Activated T-helper 1 cell treated with anti-CD3 and anti-CD28 coated beads, Interleukin-12 subunit alpha, Interleukin-12 subunit beta, Interleukin-2, Interleukin-4 antibody, amounts not matched to agents 30 ng/mL and 10 ng/mL and 1 ng/mL, durations not matched to agents 14 hours and 24 hours and 36 hours (primary cell): ENCODE measurements at regions not wholly inside any gene's neighbourhood (a gene's known extent, or its start where the extent isn't known, plus 50 kb on each side); places are given as distances from the start of the nearest gene placed in this dataset.

Experiments used
- DNase-seq: peaks from one replicate; pipeline ENCODE4 v3.0.0; 2021; ENCODE audit warnings: low spot score
- H3K27ac Mint-ChIP-seq: one replicate; pipeline ENCODE4 v1.8.0; 2021; ENCODE audit warnings: mild to moderate bottlenecking, mixed read lengths
- H3K27me3 Mint-ChIP-seq: one replicate; pipeline ENCODE4 v1.8.0; 2022; ENCODE audit warnings: mild to moderate bottlenecking, moderate library complexity, mixed read lengths; ENCODE audit not compliant: insufficient read depth
- H3K36me3 Mint-ChIP-seq: one replicate; pipeline ENCODE4 v1.8.0; 2021; ENCODE audit warnings: low read depth, mixed read lengths
- H3K4me1 Mint-ChIP-seq: one replicate; pipeline ENCODE4 v1.8.0; 2021; ENCODE audit warnings: low read depth, mixed read lengths
- H3K4me3 Mint-ChIP-seq: one replicate; pipeline ENCODE4 v1.8.0; 2021; ENCODE audit warnings: mild to moderate bottlenecking, moderate library complexity, mixed read lengths
- H3K9me3 Mint-ChIP-seq: one replicate; pipeline ENCODE4 v1.8.0; 2021; ENCODE audit warnings: mixed read lengths
- intact Hi-C: fragments of 100-400 bp; cut with micrococcal nuclease; formaldehyde crosslinking; loops from one replicate; pipeline ENCODE4 v1.15.1; 2024

DNA sequence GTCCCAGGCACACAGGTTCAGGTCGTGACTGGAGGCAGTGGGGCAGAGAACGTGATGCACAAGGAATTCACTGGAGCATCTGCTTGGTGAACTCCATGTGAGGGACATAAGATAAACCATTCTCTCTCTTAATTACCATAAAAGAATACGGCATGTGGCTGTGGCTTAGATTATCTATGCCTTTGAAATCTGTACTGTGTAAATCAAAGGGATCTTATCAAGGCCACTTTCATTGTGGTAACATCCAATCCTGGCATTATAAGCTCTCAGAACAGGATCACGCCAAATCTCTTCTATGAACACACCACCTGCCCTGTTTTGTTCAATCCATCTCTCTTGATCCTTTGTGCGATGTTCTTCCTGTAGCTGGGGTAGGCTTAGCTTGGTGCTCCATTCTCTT, 192.3 kb downstream of the SPATA18 start:
- no peaks in the 10 kb centered on the region for H3K36me3 Mint-ChIP-seq
- no peaks in the 10 kb centered on the region for H3K9me3 Mint-ChIP-seq
- H3K4me1 Mint-ChIP-seq: no peaks in the 10 kb centered on the region
- DNase-seq: no peak
- H3K4me3 Mint-ChIP-seq: no peak overlapping the region
- no peak overlapping the region for H3K27ac Mint-ChIP-seq
- intact Hi-C loops: no loop called here
- H3K27me3 Mint-ChIP-seq: no peaks in the 10 kb centered on the region

DNA sequence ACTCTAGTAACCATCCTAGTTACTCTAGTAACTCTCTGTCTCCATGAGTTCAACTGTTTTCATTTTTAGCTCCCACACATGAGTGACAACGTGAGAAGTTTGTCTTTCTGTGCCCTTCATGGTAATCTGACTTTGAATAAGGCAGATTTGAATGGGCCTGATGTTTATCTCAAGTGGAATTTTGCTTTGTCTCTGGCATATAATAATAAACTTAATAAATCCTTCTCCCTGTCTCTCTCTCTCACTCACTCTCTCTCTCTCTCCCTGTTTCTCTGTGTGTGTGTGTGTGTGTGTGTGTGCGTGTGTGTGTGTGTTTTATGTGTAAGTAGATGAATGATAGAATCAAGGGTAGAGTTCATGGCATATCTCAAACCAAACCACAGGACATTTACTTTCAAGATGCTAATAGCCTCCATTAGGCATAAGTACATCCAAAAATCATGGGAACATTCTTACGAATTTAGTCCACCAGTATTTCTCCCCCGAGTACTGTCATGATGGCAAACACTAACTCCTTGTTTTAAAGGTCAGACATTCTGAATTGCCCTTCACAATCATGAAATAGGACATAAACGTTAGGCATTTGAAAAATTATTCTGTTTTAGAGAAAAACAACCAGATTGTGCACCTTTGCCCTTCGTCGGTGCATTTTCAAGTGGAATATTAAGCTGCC, 193.1 kb downstream of the SPATA18 start:
- no peak overlapping the region for H3K4me3 Mint-ChIP-seq
- H3K36me3 Mint-ChIP-seq: no peaks in the 10 kb centered on the region
- intact Hi-C loops: no loop called here
- H3K27me3 Mint-ChIP-seq: no peaks in the 10 kb centered on the region
- no peak overlapping the region for H3K27ac Mint-ChIP-seq
- DNase-seq: no peak
- H3K4me1 Mint-ChIP-seq: no peaks in the 10 kb centered on the region
- no peaks in the 10 kb centered on the region for H3K9me3 Mint-ChIP-seq

DNA sequence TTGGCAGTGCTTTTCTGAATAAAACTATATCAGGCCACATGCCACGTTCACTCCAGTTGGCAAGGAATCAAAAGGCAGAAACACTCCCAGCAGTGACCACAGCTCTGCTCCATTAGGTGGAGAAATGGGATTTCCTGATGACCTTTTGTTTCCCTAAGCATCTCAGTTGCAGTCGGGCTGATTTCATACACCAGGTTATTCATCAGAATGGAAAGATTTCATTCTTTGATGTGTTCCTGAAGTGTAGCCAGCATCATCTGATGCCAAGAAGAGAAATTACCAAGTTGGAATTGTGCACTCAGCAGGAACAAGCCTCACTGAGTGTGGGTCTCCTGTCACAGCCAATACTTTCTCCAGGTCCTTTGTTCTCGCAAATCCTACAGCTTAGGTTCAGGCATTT, 193.7 kb downstream of the SPATA18 start:
- Mint-ChIP-seq H3K27ac (no peak overlapping the region), H3K4me1 (no peaks in the 10 kb centered on the region), H3K36me3 (no peaks in the 10 kb centered on the region), H3K9me3 (no peaks in the 10 kb centered on the region), H3K27me3 (no peaks in the 10 kb centered on the region), H3K4me3 (no peak overlapping the region)
- intact Hi-C loops: no loop called here
- DNase-seq: no peak

DNA sequence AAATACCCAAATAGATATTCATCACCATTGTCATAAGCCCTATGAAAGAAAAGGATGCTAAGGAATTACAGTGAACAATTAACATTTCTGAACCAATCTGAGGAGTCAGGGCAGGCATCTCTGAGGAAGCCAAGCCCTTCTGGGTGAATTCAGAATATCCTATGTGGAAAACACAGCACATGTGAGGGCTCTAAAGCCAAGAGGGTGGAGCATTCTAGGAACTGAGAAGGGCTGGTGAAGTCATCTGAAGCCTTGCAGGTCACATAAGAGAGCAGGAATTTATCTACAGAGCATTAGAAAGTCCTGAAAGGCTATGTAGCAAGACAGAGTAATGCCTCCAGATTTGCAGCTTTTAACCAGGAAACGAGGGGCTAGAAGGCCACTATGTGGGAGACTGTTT, 195.7 kb downstream of the SPATA18 start:
- Mint-ChIP-seq H3K27ac (no peak overlapping the region), H3K9me3 (peaks cover 3% of the 10 kb centered on the region), H3K4me3 (no peak overlapping the region), H3K4me1 (no peaks in the 10 kb centered on the region), H3K36me3 (no peaks in the 10 kb centered on the region), H3K27me3 (no peaks in the 10 kb centered on the region)
- intact Hi-C loops: no loop called here
- DNase-seq: no peak

DNA sequence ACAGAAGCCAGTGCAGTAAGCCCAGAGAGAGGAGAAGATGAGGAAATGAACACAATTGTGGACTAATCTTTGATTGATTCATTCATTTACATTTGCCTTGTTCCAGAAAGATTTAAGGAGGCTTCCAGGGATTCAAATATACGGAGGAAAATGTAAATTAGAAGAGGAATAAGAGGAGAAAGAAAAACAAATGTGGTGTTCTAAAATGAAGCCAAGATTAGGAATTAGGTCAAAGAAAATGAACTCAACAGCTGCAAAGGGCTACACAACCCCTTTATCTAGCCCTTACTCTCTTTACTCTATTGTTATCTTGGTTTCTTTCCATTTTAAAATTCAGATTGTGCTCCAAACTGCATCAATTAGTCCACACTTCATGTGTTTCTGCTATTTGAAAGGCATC, 196.8 kb downstream of the SPATA18 start:
- no peaks in the 10 kb centered on the region for H3K36me3 Mint-ChIP-seq
- H3K4me3 Mint-ChIP-seq: no peak overlapping the region
- DNase-seq: no peak
- H3K4me1 Mint-ChIP-seq: no peaks in the 10 kb centered on the region
- H3K27ac Mint-ChIP-seq: no peak overlapping the region
- H3K9me3 Mint-ChIP-seq: peaks cover 9% of the 10 kb centered on the region
- intact Hi-C loops: no loop called here
- no peaks in the 10 kb centered on the region for H3K27me3 Mint-ChIP-seq

DNA sequence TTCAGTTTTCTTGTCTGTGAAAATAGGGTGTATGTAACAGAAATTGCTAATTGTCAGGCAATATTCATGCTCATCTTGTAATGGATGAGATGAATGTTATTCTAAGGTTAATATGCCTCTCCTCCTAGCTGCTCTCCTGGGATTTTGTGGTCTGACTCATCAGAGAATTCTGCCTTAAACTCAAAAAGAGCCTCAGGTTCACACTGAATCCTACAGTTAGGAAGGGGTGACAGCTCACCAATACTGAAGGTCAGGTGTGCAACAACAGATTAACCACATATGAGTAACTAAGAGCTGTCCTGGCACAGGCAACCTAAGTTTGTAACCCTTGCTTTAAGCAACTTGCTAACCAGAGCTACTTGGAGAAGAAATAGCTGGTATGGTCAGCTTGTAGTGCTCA, 197.7 kb downstream of the SPATA18 start:
- H3K9me3 Mint-ChIP-seq: peaks cover 13% of the 10 kb centered on the region
- no peak overlapping the region for H3K27ac Mint-ChIP-seq
- no peaks in the 10 kb centered on the region for H3K27me3 Mint-ChIP-seq
- H3K4me1 Mint-ChIP-seq: no peaks in the 10 kb centered on the region
- no peak for DNase-seq
- no peaks in the 10 kb centered on the region for H3K36me3 Mint-ChIP-seq
- no peak overlapping the region for H3K4me3 Mint-ChIP-seq
- intact Hi-C loops: no loop called here

DNA sequence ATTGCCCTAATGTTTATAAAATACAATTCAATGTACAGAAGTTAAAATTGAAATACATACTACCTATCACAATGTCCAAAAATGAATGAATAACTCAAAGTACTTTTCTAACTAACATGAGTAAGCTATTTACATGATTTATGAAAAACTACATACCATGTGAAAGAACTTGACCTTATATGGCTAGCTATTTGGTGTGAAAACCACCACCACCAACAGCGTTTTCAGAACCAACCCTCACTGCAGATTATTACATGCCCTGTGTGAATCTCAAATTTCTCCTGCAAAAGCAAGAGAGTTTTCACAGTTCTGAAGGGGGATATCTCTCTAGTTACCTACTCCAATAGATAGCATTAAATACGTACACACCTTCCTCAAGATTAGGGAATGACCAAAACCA, 198.5 kb downstream of the SPATA18 start:
- no peaks in the 10 kb centered on the region for H3K4me1 Mint-ChIP-seq
- intact Hi-C loops: no loop called here
- no peak overlapping the region for H3K4me3 Mint-ChIP-seq
- H3K27me3 Mint-ChIP-seq: no peaks in the 10 kb centered on the region
- no peak overlapping the region for H3K27ac Mint-ChIP-seq
- no peaks in the 10 kb centered on the region for H3K36me3 Mint-ChIP-seq
- H3K9me3 Mint-ChIP-seq: peaks cover 13% of the 10 kb centered on the region
- no peak for DNase-seq

DNA sequence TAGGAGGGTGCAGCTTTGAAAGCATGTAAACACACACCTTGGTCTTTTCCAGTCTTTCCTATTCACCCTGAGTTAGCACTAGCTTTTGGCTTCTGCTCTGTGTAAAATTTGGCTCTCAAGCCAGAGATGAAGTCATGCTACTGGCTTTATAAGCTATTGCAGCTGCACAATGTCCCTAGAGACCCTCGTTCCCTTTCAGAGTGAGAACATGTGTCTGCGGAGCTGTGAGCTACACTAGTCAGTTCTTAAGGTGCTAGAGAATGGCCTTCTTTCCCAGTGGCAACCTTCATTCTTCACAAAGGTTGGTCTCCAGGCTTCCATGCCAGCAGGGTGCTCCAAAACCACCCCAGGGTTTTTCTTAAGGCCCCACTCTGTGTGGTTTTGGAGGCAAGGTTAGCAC, 199.1 kb downstream of the SPATA18 start:
- Mint-ChIP-seq H3K9me3 (peaks cover 13% of the 10 kb centered on the region), H3K4me3 (no peak overlapping the region), H3K27me3 (no peaks in the 10 kb centered on the region), H3K27ac (no peak overlapping the region), H3K36me3 (no peaks in the 10 kb centered on the region), H3K4me1 (no peaks in the 10 kb centered on the region)
- no peak for DNase-seq
- intact Hi-C loops: no loop called here

DNA sequence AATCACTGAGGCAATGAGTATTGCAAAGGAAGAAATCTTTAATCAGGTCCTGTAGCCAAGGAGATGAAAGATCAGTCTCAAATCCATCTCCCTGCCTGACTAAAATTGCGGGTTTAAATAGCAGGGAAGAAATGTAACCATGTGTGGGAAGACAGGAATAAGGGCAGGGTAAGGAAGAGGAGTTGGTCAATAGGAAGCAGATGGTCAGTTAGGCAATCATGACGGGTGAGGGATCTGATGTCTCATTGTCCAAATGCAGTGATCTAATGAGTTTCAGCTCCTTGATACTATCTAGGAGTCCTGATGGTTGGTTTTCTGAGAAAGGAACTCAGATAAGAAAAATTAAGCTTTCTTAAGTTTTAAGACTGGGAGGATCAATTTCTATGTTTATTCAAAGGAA, 200.8 kb downstream of the SPATA18 start:
- no peak overlapping the region for H3K4me3 Mint-ChIP-seq
- H3K27ac Mint-ChIP-seq: no peak overlapping the region
- intact Hi-C loops: no loop called here
- H3K27me3 Mint-ChIP-seq: no peaks in the 10 kb centered on the region
- H3K4me1 Mint-ChIP-seq: no peaks in the 10 kb centered on the region
- peaks cover 13% of the 10 kb centered on the region for H3K9me3 Mint-ChIP-seq
- no peak for DNase-seq
- H3K36me3 Mint-ChIP-seq: no peaks in the 10 kb centered on the region

DNA sequence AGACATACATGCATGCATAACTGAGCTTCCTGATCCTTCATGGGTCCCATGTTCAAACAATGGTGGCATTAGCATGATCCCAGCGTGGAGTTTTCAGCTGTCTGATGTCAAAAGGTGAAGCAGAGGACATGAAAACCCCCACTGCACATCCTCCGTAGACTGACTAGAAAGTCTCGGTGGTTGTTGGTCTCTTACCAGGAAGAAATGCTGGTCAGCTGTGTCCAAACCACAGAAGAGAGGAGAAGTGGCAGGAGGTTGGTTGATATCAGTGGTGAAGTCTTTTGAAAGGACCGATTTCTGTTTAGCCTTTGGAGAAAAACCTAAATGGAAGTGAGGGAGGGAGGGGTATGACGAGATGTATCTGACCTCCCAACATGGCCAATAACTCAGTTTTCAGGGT, 201.9 kb downstream of the SPATA18 start:
- H3K4me1 Mint-ChIP-seq: no peaks in the 10 kb centered on the region
- no peak for DNase-seq
- H3K36me3 Mint-ChIP-seq: no peaks in the 10 kb centered on the region
- no peak overlapping the region for H3K27ac Mint-ChIP-seq
- intact Hi-C loops: no loop called here
- H3K27me3 Mint-ChIP-seq: no peaks in the 10 kb centered on the region
- H3K4me3 Mint-ChIP-seq: no peak overlapping the region
- H3K9me3 Mint-ChIP-seq: peaks cover 13% of the 10 kb centered on the region

DNA sequence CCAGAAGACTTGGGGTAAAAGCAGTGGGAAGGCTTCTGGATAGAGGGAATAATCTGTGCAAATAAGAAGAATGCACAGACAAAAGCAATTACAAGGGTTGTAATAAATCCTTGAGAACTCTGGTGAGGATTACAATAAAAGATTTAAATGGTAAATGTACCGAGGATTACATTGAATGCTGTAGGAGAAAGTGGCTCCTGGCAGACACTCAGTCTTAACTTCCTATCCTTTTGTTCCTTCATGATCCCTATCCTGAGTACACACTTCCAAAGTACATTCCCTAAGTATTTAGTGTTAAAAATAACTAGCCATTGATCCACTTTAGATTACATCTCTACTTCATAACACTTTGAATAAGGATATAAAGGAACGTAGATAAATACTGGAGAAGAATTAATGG, 205.4 kb downstream of the SPATA18 start:
- intact Hi-C loops: no loop called here
- no peaks in the 10 kb centered on the region for H3K4me1 Mint-ChIP-seq
- no peaks in the 10 kb centered on the region for H3K36me3 Mint-ChIP-seq
- H3K27me3 Mint-ChIP-seq: no peaks in the 10 kb centered on the region
- DNase-seq: no peak
- H3K4me3 Mint-ChIP-seq: no peak overlapping the region
- no peak overlapping the region for H3K27ac Mint-ChIP-seq
- H3K9me3 Mint-ChIP-seq: peaks cover 13% of the 10 kb centered on the region

DNA sequence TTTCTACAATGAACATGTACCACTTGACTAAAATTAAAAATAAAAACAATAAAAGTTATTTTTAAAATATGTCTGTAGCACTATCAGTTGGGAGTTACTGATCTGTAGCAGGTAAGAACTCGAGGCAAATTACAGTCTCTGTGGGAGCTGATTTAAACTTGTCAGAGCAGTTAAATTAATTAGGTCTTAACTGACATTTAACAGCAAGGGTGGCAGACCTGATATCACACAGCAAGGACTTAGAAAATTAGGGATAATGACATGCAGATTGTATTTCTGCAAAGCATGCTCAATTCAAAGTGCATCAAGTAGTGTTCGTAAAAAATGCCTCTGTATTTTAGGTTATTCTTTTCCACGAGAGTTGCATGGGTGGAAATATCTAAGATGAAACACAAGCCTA, 208.9 kb downstream of the SPATA18 start:
- H3K4me1 Mint-ChIP-seq: no peaks in the 10 kb centered on the region
- no peaks in the 10 kb centered on the region for H3K9me3 Mint-ChIP-seq
- intact Hi-C loops: no loop called here
- H3K27me3 Mint-ChIP-seq: no peaks in the 10 kb centered on the region
- no peak overlapping the region for H3K27ac Mint-ChIP-seq
- H3K4me3 Mint-ChIP-seq: no peak overlapping the region
- no peak for DNase-seq
- H3K36me3 Mint-ChIP-seq: no peaks in the 10 kb centered on the region

DNA sequence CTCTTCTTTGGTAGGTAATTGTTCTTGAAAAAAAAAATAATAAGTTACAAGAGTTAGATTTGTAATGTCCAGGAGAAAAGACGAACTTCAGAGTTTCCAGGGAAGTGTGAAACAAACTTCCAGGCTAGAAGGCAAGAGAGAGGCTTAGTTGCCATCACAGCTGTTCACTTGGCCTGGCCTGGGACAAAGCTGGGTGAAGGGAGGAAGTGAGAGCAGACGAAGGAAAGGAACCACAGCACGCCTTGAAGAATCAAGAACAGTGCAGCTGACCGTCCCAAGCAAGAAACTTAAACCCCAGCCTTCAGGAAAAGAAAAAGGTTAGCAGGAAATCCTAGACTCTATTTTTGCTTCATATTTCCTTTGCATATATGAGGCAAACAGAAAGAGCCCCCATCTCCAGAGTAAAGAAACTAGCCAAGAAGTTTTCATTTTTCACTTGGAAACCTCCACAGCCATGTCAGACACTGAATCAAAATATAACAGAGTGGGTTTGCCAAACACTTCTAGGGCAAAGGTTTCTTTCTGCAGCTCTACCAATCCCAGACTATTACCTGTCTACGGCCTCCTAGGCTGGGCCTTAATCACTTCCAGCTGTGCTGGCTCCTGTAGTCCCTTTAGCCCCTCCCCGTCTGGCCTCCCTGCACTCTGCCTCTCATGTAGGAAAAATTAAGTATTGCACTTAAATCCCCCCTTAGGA, 209.6 kb downstream of the SPATA18 start:
- intact Hi-C loops: no loop called here
- no peaks in the 10 kb centered on the region for H3K4me1 Mint-ChIP-seq
- H3K4me3 Mint-ChIP-seq: no peak overlapping the region
- no peak for DNase-seq
- H3K9me3 Mint-ChIP-seq: no peaks in the 10 kb centered on the region
- no peaks in the 10 kb centered on the region for H3K27me3 Mint-ChIP-seq
- H3K27ac Mint-ChIP-seq: no peak overlapping the region
- H3K36me3 Mint-ChIP-seq: no peaks in the 10 kb centered on the region

DNA sequence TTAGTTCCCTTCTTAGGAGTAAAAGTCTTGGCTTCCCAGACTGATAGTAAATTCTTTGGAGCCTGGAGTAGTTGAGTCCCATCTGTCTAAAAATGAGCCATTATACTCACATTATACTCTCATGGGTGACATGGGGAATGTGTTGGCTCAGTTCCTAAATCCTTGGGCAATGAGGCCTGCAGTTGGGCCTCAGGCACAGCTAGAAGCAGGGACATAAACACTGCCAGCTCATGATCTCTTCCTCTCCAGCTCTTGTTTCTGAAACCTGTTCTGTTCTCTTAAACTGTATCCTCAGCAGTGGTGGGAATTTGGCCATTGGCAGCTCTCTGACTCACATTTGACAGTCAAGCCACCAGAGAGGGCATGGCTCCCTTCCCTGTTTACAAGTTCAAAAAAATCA, 212.5 kb downstream of the SPATA18 start:
- no peaks in the 10 kb centered on the region for H3K4me1 Mint-ChIP-seq
- no peaks in the 10 kb centered on the region for H3K36me3 Mint-ChIP-seq
- intact Hi-C loops: no loop called here
- H3K4me3 Mint-ChIP-seq: no peak overlapping the region
- no peak for DNase-seq
- no peak overlapping the region for H3K27ac Mint-ChIP-seq
- no peaks in the 10 kb centered on the region for H3K27me3 Mint-ChIP-seq
- no peaks in the 10 kb centered on the region for H3K9me3 Mint-ChIP-seq
